A172 (cell line): ENCODE measurements at regions not wholly inside any gene's neighbourhood (a gene's known extent, or its start where the extent isn't known, plus 50 kb on each side); places are given as distances from the start of the nearest gene placed in this dataset.

ENCODE experiments used
- DNase-seq: peaks from one replicate; pipeline ENCODE4 v3.0.0-alpha.2; 2015; ENCODE audit warnings: low spot score

GRCh38 chr20:48571949-48572847 is 255.6 kb downstream of the PREX1 start:
- DNase-seq = no peak

GRCh38 chr20:48569679-48570078 is 258.1 kb downstream of the PREX1 start:
- no peak for DNase-seq

GRCh38 chr20:48568520-48568919 is 259.3 kb downstream of the PREX1 start:
- no peak for DNase-seq

GRCh38 chr20:48567145-48567544 is 260.7 kb downstream of the PREX1 start:
- no peak for DNase-seq

- no peak for DNase-seq
Observed at GRCh38 chr20:48564982-48565539, 262.7 kb downstream of the PREX1 start.

- DNase-seq = no peak
Observed at GRCh38 chr20:48563191-48563870, 264.5 kb downstream of the PREX1 start.

- DNase-seq = no peak
Observed at GRCh38 chr20:48562586-48563116, 265.1 kb downstream of the PREX1 start.

- no peak for DNase-seq
Observed at GRCh38 chr20:48558906-48559305, 268.9 kb downstream of the PREX1 start.

- DNase-seq = no peak
Observed at GRCh38 chr20:48557380-48557779, 270.4 kb downstream of the PREX1 start.

GRCh38 chr20:48556956-48557355 is 270.8 kb downstream of the PREX1 start:
- DNase-seq = no peak

GRCh38 chr20:48552550-48552949 is 275.2 kb downstream of the PREX1 start:
- DNase-seq = no peak

GRCh38 chr20:48550814-48551213 is 277.0 kb downstream of the PREX1 start:
- DNase-seq = no peak

GRCh38 chr20:48547664-48548063 is 280.1 kb downstream of the PREX1 start:
- DNase-seq = no peak

GRCh38 chr20:48544402-48545339 is 283.1 kb downstream of the PREX1 start:
- DNase-seq = no peak

- no peak for DNase-seq
Observed at GRCh38 chr20:48541581-48542071, 286.2 kb downstream of the PREX1 start.

GRCh38 chr20:48538856-48539255 is 288.9 kb downstream of the PREX1 start:
- peak; percentile 31 for DNase-seq

- DNase-seq = peak; percentile 94
Observed at GRCh38 chr20:48538058-48538825, 289.6 kb downstream of the PREX1 start.

- DNase-seq = no peak
Observed at GRCh38 chr20:48536206-48536605, 291.6 kb downstream of the PREX1 start.

- DNase-seq = no peak
Observed at GRCh38 chr20:48535556-48535955, 292.2 kb downstream of the PREX1 start.

- no peak for DNase-seq
Observed at GRCh38 chr20:48532028-48532427, 295.8 kb downstream of the PREX1 start.
